HG03342 (cell line): ENCODE measurements at regions not wholly inside any gene's neighbourhood (a gene's known extent, or its start where the extent isn't known, plus 50 kb on each side); places are given as distances from the start of the nearest gene placed in this dataset.
"Not testable (repeated sequence)": the region's sequence is repeated elsewhere in the genome, so short reads cannot be mapped to it uniquely, and the experiment has no call there.

Source experiments
- ATAC-seq: cut with Tn5 transposase; IDR thresholded peaks from one replicate; pipeline ENCODE4 v1.9.1; 2021; ENCODE audit warnings: mild to moderate bottlenecking, moderate library complexity; ENCODE audit not compliant: unreplicated experiment

GRCh38 chr5:40453689-40454088, 226.0 kb upstream of the PTGER4 start:
- ATAC-seq = no peak

- ATAC-seq = no peak
Measured at GRCh38 chr5:40452874-40453624, 226.7 kb upstream of the PTGER4 start.

- no peak for ATAC-seq
Measured at GRCh38 chr5:40447438-40447837, 232.3 kb upstream of the PTGER4 start.

- no peak for ATAC-seq
Measured at GRCh38 chr5:40446910-40447309, 232.8 kb upstream of the PTGER4 start.

DNA sequence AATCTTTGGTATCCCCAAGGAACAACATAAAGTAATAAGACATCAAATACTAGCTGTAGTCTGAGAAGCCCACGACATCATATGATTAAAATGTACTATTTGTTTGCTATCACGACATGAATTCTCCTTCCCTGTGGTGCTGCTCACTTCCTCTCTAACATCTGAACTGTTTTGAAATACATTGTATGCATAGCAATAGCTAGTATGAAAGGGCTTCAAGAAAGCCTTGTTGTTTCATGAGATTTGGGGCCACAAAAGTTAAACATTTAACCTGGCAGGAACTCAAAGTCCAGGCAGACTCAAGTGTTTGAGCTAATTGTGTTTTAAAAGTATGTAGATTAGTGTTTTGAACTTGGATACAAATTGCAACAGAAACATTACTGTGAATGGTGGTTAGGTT, 237.4 kb upstream of the PTGER4 start:
- ATAC-seq = peak; percentile 55

GRCh38 chr5:40441733-40442132, 238.0 kb upstream of the PTGER4 start:
- no peak for ATAC-seq

- no peak for ATAC-seq
Measured at GRCh38 chr5:40440746-40441145, 239.0 kb upstream of the PTGER4 start.

GRCh38 chr5:40439103-40439502, 240.6 kb upstream of the PTGER4 start:
- not testable (repeated sequence) for ATAC-seq

- not testable (repeated sequence) for ATAC-seq
Measured at GRCh38 chr5:40438646-40439045, 241.1 kb upstream of the PTGER4 start.

GRCh38 chr5:40437452-40437861, 242.3 kb upstream of the PTGER4 start:
- peak; percentile 61 for ATAC-seq

DNA sequence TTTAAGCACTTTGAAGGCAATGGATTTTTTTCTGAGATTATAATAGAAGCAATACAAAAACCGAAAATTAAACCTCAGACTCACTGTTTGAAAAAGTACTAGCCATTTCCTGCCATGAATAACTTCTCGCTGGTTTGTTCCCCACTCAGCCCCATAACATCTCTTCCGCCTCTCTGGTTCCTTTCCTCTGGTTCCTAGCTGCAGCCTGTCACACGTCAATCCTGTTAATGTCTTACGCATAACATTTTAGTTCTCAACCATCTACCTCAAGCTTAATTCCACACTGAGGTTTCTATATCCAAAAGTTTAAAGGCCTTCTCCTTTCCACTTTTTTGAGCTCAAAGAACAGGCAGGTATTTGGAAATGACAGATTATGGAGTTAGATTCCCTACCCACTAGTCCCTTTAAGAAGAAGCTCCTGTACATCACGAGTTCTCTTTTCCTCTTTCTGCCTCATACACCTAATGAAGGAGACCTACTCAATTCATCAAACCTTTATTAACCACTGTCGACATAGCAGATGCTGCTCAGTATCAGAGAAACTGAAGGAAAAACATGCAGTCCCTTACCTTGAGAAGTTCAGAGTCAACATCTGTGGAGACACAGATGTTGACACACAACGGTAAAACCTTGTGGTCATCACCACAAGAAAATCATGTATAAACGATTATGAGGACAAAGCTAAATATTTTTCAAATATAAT, 243.0 kb upstream of the PTGER4 start:
- ATAC-seq = peak; percentile 55

- ATAC-seq = not testable (repeated sequence)
Measured at GRCh38 chr5:40435706-40436105, 244.0 kb upstream of the PTGER4 start.

- no peak for ATAC-seq
Measured at GRCh38 chr5:40432836-40433235, 246.9 kb upstream of the PTGER4 start.

DNA sequence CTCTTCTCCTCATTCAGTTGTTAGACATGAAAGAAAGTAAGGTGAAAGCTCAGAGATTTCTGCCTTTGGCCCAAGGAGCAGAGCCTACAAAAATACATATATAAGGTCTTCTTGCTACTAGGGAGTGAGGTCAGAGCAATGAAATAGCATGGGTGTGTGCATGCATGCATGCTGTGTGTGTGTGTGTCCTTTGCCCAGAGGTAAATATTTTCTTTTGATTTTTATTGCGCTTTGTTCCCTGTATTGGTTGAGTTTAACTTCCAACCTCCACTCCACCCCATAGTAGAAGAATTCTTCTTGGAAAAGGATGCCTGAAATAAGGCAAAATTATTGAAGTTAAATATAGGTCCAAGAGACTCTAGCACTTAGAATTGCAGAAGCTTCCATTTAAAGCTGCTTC, 248.0 kb upstream of the PTGER4 start:
- no peak for ATAC-seq

GRCh38 chr5:40430101-40430710, 249.5 kb upstream of the PTGER4 start:
- ATAC-seq = no peak

- no peak for ATAC-seq
Measured at GRCh38 chr5:40429258-40430100, 250.2 kb upstream of the PTGER4 start.

DNA sequence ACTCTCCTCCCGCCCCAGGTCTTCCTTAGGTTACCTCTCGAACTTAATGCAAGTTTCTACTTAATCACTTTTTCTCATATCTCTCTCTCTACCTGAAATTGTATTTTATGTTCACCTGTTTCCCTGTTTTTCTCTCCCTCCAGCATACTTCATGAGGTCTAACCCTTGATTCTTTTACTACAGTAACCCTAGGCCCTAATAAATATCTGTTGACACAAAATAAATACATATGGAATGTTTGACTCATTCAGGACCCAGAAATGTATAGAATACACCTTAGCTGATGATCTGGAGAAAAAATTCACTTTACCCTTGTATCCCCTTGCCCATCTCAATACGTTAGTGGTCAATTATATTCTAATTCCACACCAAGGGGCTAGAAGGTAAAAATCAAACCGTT, 250.9 kb upstream of the PTGER4 start:
- ATAC-seq = no peak

DNA sequence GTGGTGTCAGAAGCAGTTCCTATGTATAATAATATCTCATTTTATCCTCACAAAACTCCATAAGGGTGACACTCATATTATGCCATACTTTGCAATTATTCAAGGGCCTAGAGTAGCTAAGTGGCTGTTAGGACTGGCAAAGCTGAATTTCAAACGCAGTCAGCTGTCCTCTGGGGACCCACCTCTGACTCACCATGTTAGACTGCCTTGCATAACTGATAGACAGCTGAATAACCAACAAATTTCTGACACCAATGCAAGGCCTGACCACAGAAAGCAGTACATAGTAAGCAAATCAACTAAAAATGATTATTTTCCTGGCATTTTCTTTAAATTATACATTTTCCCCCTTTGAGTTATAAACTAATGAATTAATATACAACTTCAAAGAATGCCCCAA, 251.6 kb upstream of the PTGER4 start:
- ATAC-seq = peak; percentile 50

DNA sequence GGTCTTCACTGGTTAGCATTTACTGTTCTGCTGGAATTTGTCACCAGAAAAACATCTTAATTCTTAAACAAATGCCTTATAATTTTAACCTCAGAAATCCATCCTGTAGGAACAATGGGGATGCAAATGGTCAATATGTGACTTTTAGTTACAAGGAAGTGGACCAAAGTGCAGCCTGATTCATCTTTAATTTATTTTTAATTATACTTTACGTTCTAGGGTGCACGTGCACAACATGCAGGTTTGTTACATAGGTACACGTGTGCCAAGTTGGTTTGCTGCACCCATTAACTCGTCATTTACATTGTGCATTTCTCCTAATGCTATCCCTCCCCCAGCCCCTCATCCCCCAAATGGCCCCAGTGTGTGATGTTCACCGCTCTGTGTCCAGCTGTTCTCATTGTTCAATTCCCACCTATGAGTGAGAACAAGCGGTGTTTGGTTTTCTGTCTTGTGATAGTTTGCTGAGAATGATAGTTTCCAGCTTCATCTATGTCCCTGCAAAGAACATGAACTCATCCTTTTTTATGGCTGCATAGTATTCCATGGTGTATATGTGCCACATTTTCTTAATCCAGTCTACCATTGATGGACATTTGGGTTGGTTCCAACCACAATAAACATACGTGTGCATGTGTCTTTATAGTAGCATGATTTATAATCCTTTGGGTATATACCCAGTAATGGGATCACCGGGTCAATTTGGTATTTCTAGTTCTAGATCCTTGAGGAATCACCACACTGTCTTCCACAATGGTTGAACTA, 262.5 kb upstream of the PTGER4 start:
- not testable (repeated sequence) for ATAC-seq

- ATAC-seq = no peak
Measured at GRCh38 chr5:40416588-40416987, 263.1 kb upstream of the PTGER4 start.
